ENCODE measurements at regions not wholly inside any gene's neighbourhood (a gene's known extent, or its start where the extent isn't known, plus 50 kb on each side); places are given as distances from the start of the nearest gene placed in this dataset.
"Not testable (repeated sequence)": the region's sequence is repeated elsewhere in the genome, so short reads cannot be mapped to it uniquely, and the experiment has no call there.

DNA sequence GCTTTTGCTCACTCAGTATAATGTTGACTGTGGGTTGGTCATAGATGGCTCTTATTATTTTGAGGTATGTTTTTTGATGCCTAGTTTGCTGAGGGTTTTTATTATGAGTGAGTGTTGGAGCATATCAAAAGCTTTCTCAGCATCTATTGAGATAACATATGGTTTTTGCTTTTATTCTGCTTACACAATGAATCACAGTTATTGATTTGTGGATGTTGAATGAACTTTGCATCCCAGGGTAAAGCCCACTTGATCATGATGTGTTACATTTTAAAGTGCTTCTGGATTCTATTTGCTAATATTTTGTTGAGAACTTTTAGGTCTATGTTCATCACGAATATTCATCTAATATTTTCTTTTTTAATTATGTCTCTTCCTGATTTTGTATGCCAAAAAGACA lies 1260.3 kb downstream of the TMEM121 start:
- TF ChIP-seq ZFX (IDR thresholded peaks at IDR 0.05; ENCODE audit: borderline replicate concordance), result no peak
- TF ChIP-seq, protein P1, sequence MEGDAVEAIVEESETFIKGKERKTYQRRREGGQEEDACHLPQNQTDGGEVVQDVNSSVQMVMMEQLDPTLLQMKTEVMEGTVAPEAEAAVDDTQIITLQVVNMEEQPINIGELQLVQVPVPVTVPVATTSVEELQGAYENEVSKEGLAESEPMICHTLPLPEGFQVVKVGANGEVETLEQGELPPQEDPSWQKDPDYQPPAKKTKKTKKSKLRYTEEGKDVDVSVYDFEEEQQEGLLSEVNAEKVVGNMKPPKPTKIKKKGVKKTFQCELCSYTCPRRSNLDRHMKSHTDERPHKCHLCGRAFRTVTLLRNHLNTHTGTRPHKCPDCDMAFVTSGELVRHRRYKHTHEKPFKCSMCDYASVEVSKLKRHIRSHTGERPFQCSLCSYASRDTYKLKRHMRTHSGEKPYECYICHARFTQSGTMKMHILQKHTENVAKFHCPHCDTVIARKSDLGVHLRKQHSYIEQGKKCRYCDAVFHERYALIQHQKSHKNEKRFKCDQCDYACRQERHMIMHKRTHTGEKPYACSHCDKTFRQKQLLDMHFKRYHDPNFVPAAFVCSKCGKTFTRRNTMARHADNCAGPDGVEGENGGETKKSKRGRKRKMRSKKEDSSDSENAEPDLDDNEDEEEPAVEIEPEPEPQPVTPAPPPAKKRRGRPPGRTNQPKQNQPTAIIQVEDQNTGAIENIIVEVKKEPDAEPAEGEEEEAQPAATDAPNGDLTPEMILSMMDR (IDR thresholded peaks at IDR 0.05), result no peak
- H3K27ac ChIP-seq, result no peak overlapping the region

- no peak for TF ChIP-seq ZFX (IDR thresholded peaks at IDR 0.05; ENCODE audit: borderline replicate concordance)
- TF ChIP-seq, protein P1 (IDR thresholded peaks at IDR 0.05), result no peak
- no peak overlapping the region for H3K27ac ChIP-seq
Measured at GRCh38 chr14:106787626-106788025, 1261.2 kb downstream of the TMEM121 start.

GRCh38 chr14:106788534-106788933 lies 1262.2 kb downstream of the TMEM121 start:
- no peak overlapping the region for H3K27ac ChIP-seq
- TF ChIP-seq, protein P1 (IDR thresholded peaks at IDR 0.05), result no peak
- no peak for TF ChIP-seq ZFX (IDR thresholded peaks at IDR 0.05; ENCODE audit: borderline replicate concordance)

DNA sequence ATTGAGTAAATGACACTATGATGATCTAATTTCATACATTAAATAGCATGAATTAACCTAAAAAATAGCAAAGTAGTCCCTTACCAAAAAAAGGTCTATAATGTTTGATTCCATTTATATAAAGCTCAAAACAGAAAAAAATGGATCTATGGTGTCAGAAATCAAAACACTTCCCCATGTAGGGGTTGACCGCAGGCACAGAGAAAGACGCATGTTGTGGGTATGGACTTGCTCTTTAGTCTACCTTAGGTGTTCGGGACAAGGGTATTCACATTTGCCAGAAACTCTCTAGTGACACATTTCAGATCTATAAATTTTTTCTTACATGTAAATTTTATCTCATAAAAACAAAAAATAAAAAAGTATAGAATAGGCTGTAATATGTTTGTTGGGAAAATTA lies 1262.9 kb downstream of the TMEM121 start:
- H3K27ac ChIP-seq, result no peak overlapping the region
- TF ChIP-seq ZFX (IDR thresholded peaks at IDR 0.05; ENCODE audit: borderline replicate concordance), result no peak
- TF ChIP-seq, protein P1 (IDR thresholded peaks at IDR 0.05), result no peak

GRCh38 chr14:106790189-106791036 lies 1264.0 kb downstream of the TMEM121 start:
- TF ChIP-seq ZFX (IDR thresholded peaks at IDR 0.05; ENCODE audit: borderline replicate concordance), result no peak
- TF ChIP-seq, protein P1 (IDR thresholded peaks at IDR 0.05), result peak; percentile 98
- H3K27ac ChIP-seq, result no peak overlapping the region

DNA sequence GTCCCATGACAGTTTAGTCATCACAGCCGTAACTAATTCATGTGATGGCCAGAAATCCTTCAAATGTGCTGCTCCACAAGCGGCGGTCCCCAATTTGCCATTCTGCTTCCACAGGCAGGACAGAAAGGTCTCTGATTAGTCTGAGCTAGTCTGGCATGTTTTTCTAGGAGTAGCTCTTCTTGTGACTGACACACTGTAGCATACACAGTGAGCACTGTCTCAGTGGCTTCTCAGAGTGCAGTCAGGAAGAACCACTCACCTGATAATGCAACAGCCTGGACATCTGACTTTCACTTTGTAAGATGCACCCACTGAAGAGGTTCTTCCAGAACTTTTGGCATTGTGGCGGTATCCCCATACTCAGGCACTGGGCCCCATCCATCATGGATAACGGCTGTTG lies 1266.2 kb downstream of the TMEM121 start:
- H3K27ac ChIP-seq, result no peak overlapping the region
- TF ChIP-seq, protein P1 (IDR thresholded peaks at IDR 0.05), result no peak
- no peak for TF ChIP-seq ZFX (IDR thresholded peaks at IDR 0.05; ENCODE audit: borderline replicate concordance)

GRCh38 chr14:106798166-106798565 lies 1271.8 kb downstream of the TMEM121 start:
- not testable (repeated sequence) for H3K27ac ChIP-seq

All from 22Rv1 (cell line).